ENCODE measurements at regions not wholly inside any gene's neighbourhood (a gene's known extent, or its start where the extent isn't known, plus 50 kb on each side); places are given as distances from the start of the nearest gene placed in this dataset.

GRCh38 chr6:40892223-40892622 lies 146.8 kb downstream of the UNC5CL start:
- Histone ChIP-seq H4K20me1 (replicated peaks in 1 of 2; ENCODE audit: control insufficient read depth in 1 of 2, insufficient read depth in 2 of 2, low read length in 2 of 2) (no peaks in the 10 kb centered on the region), H2BK12ac (ENCODE audit: low read depth, low read length) (no peak overlapping the region), H2AK5ac (ENCODE audit: low read depth, low read length) (no peak overlapping the region), H2BK120ac (replicated peaks; ENCODE audit: low read depth, low read length) (no peak overlapping the region), H3K79me1 (ENCODE audit: low read depth, low read length) (no peaks in the 10 kb centered on the region), H3K4me2 (ENCODE audit: insufficient read depth in 1 of 2, low read depth in 2 of 2, low read length in 2 of 2) (no peak overlapping the region), H3K23ac (ENCODE audit: insufficient read length) (no peak overlapping the region), H3K4me3 (ENCODE audit: extremely low read depth in 1 of 4, insufficient read depth in 2 of 4, low read depth in 3 of 4, low read length in 4 of 4) (no peak overlapping the region), H2BK15ac (ENCODE audit: low read length) (no peak overlapping the region), H2BK5ac (ENCODE audit: low read depth, low read length) (no peak overlapping the region), H3K9ac (replicated peaks in 1 of 4; ENCODE audit: extremely low read depth in 1 of 4, low read depth in 3 of 4, low read length in 3 of 4) (no peak overlapping the region), H3K14ac (ENCODE audit: insufficient read length) (no peak overlapping the region), H3K56ac (replicated peaks; ENCODE audit: insufficient read length, low read depth, low read length) (no peak overlapping the region), H3K23me2 (ENCODE audit: low read depth, low read length) (no peaks in the 10 kb centered on the region), H3K27me3 (replicated peaks in 1 of 4; ENCODE audit: control insufficient read depth in 3 of 4, extremely low read depth in 1 of 4, insufficient read depth in 3 of 4, low read length in 3 of 4) (no peaks in the 10 kb centered on the region), H4K5ac (ENCODE audit: insufficient read length, low read depth, low read length) (no peak overlapping the region), H4K8ac (ENCODE audit: extremely low read depth, insufficient read depth, low read length) (no peak overlapping the region), H3K79me2 (ENCODE audit: control insufficient read depth in 1 of 2, insufficient read depth in 2 of 2, low read length in 2 of 2) (no peaks in the 10 kb centered on the region), H3K4ac (replicated peaks; ENCODE audit: insufficient read length, low read depth, low read length) (no peak overlapping the region), H3K27ac (ENCODE audit: low read depth, low read length) (no peak overlapping the region), H3K36me3 (ENCODE audit: control insufficient read depth in 2 of 4, insufficient read depth in 4 of 4, low read length in 3 of 4) (no peaks in the 10 kb centered on the region), H3K9me3 (ENCODE audit: insufficient read depth in 2 of 2, low read depth in 1 of 2, low read length in 1 of 2) (no peaks in the 10 kb centered on the region), H2AFZ (ENCODE audit: low read length) (no peak overlapping the region), H3K18ac (ENCODE audit: extremely low read depth, low read length) (no peak overlapping the region), H3K4me1 (replicated peaks in 1 of 4; ENCODE audit: control insufficient read depth in 3 of 4, insufficient read depth in 4 of 4, low read length in 3 of 4) (no peaks in the 10 kb centered on the region), H2BK20ac (ENCODE audit: low read length) (no peak overlapping the region), H4K91ac (replicated peaks; ENCODE audit: insufficient read length, low read length) (peak overlapping the region; percentile 39)
- CTCF ChIA-PET (ENCODE audit: partially characterized antibody), result interaction anchor here (1.0 to 12.8 kb wide), 4 partner anchors 135 to 175 kb away, joined by 3 to 199 read pairs (median 4); no protein-coding TSS in a partner anchor
- 91% methylated on average over 8 of the region's 8 CpGs; no CpG with 5 or more reads in 1 of the 2 experiments for WGBS, 2 experiments (ENCODE audit: extremely low coverage in 1 of 2, insufficient coverage in 1 of 2, insufficient read length in 1 of 2, insufficient replicate concordance in 2 of 2, low coverage in 1 of 2, low lambda C conversion rate in 2 of 2, missing lambda C conversion rate in 1 of 2)
- POLR2A ChIA-PET (ENCODE audit: partially characterized antibody), result interaction anchor here (2.0 kb wide), 1 partner anchor 136 kb away, joined by 5 read pairs; no protein-coding TSS in a partner anchor
- no peak for FAIRE-seq
- DNase-seq (ENCODE audit: low read depth in 1 of 2, low spot score in 2 of 2), result no peak
- no peak for TF ChIP-seq JUN (IDR thresholded peaks at IDR 0.05; ENCODE audit: low read depth, low read length)
- no peak for TF ChIP-seq PHF8 (conservative IDR thresholded peaks at IDR 0.05; ENCODE audit: low read depth, low read length)
- no peak for TF ChIP-seq HDAC2 (IDR thresholded peaks at IDR 0.05; ENCODE audit: borderline replicate concordance in 1 of 2, low read depth in 2 of 2, low read length in 2 of 2)
- no peak for TF ChIP-seq RFX5 (IDR thresholded peaks at IDR 0.05; ENCODE audit: borderline replicate concordance, low read depth, low read length)
- TF ChIP-seq SIX5 (IDR thresholded peaks at IDR 0.05; ENCODE audit: low read depth, low read length), result no peak
- TF ChIP-seq EP300 (IDR thresholded peaks at IDR 0.05; ENCODE audit: borderline replicate concordance in 1 of 2, low read depth in 2 of 2, low read length in 2 of 2), result no peak
- no peak for TF ChIP-seq ATF3 (IDR thresholded peaks at IDR 0.05; ENCODE audit: insufficient read depth, low read depth, low read length)
- TF ChIP-seq BCL11A (IDR thresholded peaks at IDR 0.05; ENCODE audit: low read depth in 2 of 2, low read length in 2 of 2), result no peak
